M059J (cell line): ENCODE measurements at regions not wholly inside any gene's neighbourhood (a gene's known extent, or its start where the extent isn't known, plus 50 kb on each side); places are given as distances from the start of the nearest gene placed in this dataset.
A peak's percentile ranks its signal among the peaks of the same experiment; 100 is the strongest.

ENCODE experiments used
- DNase-seq: peaks from one replicate; pipeline ENCODE4 v3.0.0-alpha.2; 2012; ENCODE audit warnings: low read depth

DNA sequence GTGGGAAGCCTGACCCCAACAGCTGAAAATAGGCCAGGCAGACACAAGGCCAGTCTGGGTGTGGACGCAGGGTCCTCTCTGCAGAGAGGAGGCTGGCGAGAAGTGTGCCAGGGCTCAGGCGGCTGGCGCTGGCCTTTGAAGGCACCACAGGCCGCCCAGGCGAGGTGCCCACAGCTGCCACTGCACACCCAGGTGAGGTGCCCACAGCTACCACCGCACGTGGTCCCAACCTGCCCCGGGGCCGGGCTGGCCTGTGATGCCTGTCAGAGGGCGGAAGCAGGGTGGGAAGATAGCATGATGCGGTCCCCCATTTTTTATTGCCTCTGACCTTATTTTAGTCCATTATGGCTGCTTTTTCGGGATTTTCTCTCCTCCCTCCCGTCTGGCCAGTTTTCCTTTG is 1303.9 kb downstream of the BRD1 start:
- no peak for DNase-seq

DNA sequence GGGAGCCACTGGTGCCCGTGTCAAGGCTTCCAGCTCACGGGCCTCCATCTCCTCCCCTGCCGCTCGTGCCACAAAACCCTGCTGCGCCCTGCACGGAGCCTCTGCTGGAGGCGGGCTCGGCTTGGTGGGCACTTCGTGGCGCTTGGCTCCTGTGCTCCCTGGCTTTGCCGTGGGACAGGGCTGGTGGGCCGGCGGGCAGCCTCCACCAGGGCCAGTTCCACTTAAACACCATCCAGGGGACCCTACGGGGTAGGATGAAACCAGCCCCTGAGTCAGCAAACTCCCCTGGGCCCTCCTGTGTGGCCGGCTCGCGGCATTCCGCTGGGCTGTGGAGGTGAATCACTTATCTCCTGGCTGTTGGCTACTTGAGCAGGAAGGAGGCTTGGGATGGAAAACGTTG is 1304.6 kb downstream of the BRD1 start:
- DNase-seq = no peak

DNA sequence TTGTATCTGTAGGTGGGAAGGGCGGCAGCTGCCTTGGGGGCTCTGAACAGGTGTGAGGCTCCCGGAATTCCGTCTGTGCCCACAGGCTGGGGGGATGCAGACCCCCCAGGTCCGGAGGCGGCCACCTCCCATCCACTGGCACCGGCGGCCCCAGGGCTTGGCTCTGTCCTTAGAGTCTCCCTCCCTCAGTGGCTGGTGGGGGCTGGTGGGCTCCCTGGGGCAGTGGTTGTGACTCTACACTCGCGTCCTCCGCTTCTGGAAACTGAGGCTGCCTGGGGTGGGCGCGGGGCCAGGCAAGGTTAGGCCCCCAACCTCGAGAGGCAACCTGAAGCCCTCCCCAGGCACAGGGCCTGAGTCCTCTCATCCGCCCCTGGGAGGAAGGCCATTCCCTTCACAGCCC is 1305.4 kb downstream of the BRD1 start:
- no peak for DNase-seq

DNA sequence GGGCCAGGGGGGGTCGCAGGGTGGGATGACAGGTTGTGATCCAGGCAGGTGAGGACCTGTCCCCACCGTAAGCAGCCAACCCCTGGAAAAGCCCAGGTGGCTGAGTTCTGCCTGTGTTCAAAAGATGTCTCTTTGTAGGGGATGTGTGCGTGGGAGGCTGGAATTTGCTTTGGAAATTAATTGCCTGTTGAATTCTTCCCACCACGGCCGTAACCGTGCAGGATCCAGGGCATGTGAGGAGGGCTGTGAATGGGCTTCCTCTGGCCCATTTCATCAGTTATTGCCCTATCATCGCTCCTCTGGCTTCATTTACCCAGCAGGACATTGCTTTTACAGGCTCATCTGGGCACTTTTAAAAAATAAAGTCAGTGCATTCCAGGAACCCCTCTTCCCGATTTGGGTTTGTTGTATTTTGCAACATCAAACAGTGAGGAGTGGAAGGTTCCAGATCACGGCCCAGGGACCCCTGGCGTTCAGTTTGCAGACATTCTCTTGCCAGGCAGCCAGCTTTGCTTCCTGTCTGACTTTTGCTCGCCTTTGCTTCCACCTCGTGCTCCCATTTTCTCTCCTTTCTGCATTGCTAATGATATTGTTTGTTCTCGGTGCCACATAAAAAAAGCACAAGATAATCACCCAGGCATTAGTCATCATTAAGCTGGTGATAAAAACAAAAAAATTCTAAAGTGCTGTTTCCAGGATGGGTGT is 1306.6 kb downstream of the BRD1 start:
- no peak for DNase-seq

DNA sequence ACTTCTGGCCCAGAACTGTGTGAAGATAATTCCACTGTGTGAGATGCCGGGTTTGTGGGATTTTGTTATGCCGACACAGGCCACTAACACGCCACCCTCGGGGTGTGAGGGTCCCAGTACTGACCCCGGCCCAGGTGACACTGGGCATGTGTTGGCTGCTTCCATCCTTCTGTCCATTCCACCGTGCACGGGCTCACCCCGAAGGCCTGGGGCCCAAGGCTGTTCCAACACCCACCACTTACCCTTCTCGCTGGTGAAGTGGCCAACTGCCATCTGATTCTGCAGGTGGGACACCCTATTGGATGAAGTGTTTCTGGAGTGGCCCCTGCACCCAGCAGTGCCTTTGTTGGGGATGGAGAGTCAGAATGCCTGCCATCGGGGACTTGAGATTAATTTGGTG is 1307.5 kb downstream of the BRD1 start:
- DNase-seq = no peak

DNA sequence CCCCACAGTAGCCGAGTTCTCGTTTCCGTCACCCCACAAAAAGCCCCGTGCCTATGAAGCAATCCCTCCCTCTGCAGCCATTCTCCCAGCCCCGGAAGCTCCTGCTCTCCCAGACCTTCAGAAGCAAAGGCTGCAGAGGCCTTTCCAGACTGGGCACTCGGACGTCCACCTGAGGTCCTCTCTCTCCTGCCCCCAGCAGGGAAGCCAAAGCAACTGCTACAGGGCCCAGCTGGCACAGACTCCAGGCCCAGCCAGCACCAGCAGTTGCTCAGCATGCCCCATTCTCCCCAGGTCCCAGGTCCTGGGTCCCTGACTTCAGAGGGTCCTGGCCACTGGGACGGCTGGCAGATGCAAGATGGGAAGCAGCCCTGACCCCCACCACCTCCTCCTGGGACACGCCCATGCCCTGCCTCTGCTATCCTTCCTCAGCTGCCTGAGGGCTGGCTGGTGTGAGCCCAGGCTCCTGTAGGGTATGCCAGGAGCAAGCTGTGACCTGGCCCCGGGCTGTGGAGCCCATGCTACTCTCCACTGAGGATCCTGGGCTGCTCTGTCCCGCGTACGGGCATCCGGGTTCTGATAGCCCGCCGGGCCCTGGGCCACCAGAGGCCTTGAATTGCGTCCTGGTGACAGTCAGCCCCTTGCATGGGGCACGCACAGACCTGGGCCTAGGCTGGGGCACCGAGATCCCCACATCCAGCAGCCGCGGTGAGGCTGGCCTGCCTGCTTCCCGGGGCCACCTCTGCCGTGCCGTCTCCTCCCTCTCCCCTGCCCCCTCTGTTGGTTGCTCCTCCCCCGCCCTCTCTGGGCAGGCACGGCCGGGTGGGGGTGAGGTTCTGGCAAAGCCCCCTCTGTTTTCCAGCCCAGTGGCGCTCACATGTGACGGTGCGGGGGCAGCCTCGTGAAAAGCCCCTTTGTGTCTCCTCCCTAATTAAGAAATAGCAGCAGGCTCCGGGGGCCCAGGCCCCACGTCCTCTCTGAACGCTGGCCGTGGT is 1310.3 kb downstream of the BRD1 start:
- DNase-seq = peak; percentile 3

DNA sequence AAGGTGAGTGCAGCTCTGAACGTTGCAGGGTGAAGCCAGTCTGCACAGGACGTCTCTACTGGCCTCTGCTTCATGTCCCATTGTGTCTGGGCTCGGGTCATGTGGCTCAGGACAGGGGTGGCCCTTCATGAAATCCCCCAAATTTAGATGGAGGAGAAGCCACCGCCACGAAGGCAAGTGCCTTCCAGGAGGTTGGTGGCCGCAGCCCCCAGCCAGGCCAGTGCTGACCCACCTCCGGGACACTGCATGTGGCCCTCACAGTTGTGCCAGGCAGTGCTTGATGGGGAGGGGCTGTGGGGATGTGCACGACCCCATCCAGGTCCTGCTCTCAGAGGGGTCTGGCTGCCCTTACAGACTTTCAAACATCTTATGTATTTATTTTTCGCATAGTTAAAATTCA is 1311.1 kb downstream of the BRD1 start:
- DNase-seq = no peak

DNA sequence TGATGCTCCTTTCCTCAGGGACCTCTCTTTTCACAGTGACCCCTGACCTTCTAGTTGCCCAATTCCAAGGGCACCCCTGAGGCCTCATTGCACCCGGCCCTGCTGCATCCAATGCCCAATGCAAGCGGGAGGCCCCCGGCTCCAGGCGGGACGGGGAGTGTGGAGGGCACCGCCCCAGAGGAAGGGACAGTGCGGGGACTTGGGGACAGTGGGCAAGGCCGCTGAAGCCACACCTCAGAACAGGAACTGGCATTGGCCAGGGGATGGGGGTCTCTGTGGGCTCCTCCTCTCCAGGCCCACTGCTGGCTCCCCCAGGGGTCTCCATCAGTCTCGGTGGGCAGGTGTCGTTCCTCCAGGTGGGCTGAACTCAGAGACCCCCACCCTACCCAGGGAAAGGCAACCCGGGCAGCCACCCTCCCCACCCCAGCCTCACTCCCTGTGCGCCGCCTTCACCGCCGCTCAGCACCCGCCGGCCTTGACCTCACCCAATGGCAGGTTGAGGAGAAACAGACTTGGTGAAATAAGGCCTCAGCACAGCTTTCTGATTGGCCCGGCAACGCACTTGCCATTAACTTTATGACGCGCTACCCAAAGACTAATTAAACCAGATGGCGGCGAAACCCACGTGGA is 1312.0 kb downstream of the BRD1 start:
- DNase-seq = no peak

DNA sequence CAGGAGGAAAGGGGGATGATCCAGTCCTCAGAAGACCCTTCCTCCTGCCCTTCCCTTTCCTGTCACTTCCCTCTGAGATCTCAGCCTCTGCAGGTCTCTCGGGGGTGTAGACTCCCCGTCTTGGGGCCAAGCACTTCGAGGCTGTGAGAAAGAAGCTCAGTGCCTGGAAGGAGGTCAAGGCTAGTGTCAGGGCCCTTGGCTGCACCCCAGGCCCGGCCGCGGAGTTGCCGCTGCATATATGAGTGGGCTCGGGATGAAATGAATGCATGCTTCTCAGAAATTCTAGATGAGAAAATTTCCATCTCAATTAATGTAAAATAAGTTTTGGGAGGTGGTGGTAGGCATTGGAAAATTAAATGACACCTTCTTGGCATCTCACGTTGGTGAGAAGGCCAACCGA is 1313.7 kb downstream of the BRD1 start:
- DNase-seq = no peak

DNA sequence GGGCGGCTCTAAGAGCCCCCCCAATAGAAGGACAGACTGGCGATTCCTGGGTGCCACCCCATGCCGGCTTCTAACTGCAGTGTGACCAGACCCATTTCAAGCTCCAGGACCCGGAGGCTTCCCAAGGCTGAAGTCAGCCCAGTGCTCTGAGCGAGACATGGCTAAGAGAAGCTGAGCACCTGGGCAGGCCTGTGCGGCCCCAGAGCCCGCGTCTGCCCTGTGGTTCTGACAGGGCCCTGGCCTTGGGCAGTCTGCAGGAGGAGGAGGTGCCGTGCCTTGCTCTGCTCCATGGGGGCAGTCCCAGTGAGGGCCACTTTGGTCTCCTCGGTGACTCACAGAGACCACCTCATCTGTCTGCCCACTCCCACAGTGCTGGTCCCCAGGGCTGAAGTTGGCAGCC is 1314.2 kb downstream of the BRD1 start:
- DNase-seq = no peak

DNA sequence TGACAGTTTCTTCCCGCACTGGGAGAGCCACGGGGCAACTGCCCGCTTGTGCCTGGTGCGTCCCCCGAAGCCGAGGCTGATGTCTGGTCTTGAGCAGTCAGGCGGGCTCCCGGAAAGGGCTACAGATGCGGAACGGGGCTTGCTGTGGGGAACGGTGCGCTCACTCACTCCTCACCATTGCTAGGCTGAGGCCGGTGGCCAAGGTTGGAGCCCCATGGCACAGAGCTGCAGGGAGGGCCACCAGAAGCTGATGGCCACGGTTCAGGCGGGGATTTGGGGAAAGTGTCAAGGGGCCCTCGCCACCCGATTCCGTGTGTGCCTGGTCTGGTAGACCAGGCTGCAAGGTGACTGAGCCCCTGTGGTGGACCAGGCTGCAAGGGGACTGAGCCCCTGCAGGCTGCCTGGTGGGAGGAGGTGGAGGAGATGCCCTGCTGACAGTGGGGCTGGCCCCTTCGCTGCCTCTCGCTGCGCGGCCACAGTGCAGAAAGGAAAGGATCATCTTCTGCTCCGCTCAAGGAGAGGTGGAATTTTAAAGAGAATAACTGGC is 1315.8 kb downstream of the BRD1 start:
- no peak for DNase-seq

DNA sequence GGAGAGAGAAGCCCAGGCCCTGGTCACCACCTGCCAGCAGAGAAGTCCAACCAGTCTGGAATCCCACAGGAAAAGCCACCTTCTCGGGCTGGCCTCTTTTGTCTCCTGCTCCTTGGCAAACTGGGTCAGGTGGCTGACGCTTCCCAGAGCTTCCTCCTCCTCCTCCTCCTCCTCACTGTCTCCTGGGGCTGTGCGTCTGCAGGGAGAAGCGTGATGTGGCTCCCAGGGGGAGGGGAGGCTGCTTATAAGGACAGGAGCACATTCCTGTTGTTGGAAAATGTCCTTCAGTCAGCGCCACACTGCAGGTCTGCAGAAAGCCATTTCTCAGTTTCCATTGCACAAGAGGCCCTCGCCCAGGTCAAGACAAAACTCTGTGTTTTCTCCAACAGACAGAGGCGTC is 1316.5 kb downstream of the BRD1 start:
- no peak for DNase-seq

DNA sequence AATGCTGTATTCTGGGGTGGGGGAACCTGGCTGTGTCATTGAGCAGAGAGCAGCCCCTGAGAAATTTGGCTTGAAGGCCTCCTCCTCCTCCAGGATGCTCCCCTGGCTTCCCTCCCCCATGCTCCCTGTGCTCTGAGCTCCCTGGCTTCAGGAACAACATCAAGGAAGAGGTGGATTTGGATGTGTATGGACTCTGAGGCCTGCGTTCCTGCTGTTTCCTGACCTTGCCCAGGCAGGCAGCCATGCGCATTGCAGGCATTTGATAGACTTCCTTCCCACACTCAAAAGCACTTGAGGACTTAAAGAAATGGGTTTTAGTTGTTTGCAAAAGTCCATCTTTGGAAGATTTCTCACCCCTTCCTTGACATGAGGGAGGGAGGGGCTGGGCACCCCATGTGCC is 1317.1 kb downstream of the BRD1 start:
- no peak for DNase-seq

DNA sequence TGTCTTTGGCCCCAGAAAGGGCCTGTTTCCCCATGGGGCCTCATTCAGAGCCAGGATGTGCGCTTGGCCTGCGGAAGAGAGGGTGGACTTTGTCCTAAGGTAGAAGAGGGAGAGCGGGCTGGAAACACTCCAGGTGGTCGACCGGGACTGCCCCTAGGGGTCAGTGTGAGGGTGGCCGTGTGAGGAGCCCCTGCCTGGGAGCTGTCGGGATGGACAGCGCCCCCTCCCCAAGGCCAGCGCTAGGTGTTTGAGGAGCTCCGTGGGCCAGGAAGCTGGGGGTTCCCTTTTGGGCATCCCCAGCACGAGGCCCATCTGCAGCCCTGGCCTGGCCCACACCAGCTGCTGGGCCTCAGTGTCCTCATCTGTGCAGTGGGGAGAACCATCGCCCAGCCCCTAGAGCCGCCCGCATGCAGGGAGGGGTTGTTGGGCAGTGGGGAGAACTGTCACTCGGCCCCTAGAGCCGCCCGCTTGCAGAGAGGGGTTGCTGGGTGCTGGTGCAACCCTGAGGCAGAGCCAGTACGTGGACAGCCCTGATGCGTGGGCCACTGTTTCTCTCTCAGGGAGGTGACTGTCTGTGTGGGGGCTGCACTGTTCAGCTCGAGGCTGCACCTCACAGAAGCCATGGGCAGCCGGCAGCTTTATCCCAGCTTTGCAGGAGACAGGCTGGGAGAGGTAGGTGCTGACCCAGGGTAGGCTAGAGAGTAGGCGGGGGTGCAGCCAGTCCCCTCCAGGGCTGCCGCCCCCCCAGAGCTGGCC is 1319.9 kb downstream of the BRD1 start:
- no peak for DNase-seq

DNA sequence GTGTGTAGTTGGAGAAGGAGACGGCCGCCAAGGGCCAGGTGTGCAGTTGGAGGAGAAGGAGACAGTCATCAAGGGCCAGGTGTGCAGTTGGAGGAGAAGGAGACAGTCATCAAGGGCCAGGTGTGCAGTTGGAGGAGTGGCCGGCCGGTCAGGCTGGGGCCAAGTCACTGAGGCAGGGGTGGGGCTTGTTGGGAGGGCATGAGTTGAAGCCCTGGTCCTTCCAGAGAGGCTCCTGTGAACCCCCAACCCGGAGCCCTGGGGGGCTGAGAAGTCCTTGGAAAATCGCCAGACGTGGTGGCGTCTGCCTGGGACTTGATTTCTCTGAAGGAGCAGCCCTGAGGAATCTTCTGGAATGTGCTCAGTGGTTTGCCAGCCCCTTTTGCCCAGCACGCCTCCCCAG is 1320.5 kb downstream of the BRD1 start:
- DNase-seq = no peak

DNA sequence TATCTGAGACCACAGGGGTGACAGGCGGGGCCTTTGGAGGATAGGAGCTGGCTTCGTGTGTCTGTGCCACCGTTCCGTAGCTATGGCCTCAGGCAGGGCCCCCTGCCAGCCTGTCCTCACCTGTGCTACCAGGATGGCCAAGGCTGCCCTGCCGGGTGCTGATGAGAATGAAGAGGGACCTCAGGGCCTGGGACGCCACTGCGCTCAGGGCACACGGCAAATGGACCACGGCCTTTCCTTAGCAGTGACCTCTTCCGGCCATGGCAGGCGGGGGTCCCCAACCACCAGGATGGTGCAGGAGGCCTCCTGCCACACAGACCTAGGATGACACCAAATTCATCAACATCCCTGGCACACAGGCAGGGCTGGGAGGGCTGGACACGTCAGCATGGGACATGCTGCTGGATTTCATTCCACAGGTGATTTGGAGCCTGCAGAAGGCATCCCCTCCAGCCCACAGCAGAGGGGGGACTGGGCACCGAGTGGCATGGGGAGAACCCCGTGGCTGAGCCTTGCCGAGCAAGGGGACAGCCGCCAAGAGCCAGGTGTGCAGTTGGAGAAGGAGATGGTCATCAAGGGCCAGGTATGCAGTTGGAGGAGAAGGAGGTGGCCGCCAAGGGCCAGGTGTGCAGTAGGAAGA is 1321.0 kb downstream of the BRD1 start:
- DNase-seq = no peak

DNA sequence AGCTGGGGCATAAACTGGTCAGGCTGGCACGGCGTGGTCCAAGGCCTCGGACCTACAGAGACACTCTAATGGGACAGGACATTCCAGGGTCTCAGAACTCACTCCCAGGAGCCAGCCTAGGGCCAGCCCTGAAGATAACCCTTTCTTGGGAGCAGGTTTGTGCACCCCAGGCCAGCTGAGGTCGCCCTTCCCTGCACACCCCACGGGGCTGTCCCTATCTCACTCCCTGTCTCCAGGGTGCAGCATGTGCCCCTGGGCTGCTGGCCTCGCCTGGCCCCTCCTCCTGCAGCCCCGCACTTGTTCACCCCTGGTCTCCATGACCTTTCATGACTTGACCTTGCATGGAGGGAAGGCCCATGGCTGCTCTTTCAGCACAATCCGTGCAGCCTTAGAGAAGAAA is 1321.8 kb downstream of the BRD1 start:
- no peak for DNase-seq

DNA sequence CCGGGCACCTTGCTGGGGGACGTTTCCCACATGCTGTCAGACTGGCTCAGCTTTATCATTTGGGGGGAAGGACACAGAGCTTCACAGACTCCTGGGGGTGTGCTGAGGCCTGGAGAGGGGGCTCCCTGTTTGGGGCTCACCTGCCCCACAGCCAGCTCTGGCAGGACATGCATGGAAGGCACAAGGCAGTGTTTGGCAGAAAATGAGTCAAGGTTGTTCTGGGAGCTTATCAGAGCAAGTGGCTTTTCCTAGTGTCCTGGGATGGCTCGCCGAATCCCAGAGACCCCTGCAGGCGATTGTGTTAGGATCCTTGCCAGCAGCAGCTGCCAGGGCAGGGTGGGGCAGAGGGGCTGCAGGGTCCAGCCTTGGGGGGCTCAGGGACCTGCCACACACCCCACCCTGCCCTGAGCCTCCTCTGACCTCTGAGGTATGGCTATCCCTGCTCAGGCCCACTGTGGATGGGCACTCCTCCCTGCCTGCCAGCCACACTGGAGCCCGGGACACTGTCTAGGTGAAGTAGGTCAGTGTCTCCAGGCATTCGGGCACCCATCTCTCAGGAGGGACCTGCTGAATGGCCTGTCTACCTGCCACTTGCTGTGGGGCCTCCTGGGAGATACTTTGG is 1323.0 kb downstream of the BRD1 start:
- no peak for DNase-seq

DNA sequence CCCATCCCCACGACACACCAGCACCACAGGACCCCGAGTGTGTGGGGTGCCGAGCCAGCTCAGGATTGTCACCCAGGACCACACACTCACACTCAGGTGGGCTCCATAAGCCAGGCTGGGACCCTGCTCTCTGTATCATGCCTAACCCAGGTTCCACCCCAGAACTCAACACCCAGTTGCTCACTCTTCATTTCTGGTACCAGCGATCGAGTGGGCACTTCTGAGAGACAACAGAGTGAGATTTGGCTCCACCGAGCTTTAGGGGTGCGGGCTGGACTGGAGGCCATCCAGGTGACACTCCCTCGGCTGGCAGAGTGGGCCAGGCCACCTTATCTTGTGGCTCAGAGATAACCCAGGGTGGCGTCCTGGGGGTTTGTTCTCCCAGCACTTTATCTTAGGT is 1323.8 kb downstream of the BRD1 start:
- DNase-seq = no peak

DNA sequence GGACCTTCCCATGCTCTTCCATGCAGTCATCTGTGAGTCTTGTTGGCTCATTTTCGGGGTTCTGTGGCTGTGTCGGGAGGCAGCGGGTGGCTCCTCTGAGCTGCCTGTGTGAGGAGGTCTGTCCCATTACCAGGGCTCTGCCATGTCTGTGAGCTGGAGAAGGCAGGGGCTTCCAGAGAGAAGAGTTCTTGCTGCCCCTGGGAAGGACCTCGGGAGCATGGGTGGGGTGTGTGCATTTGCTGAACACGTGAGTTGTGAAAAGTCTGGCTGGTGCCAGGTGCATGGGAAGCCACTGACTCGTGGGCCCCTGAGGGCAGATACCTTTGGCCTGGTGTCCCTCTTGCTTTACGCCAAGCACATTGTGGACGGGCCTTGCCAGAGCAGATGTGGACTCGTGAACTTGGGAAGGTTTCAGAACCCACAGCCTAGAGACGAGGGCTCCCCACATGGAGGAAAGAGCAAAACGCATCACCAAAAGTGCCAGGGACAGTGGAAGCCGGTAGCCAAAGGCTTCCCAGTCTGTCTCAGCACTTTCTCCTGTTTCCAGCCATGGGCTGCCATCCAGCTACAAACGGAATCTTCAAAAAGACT is 1324.5 kb downstream of the BRD1 start:
- no peak for DNase-seq
